ENCODE measurements at regions not wholly inside any gene's neighbourhood (a gene's known extent, or its start where the extent isn't known, plus 50 kb on each side); places are given as distances from the start of the nearest gene placed in this dataset.

DNA sequence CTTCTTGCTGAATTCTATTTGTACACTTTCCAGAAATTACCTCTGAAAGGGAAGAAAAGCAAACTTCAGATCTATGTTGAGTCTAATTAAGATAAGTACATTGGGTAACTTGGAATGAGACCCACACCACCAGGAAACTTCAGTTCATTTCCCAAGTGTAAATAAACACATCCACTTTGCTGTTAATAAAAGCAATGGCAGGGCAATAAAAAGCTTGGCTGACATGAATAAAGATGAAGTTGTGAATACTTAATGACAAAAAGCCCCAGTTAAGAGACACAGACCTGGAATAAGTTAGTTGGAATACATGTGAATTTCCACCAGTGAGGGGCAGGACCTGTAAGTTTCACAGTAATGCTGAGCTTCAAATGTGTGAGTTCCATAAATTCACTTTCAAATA is 83.3 kb downstream of the MEX3B start:
- dilution Hi-C loops (cut with MboI; ENCODE audit: extremely low pct_ligation_motif_present, low sequenced_read_pairs), result no loop called here
- POLR2A ChIA-PET, result no interaction called here
- CTCF ChIA-PET, result no interaction called here
- Histone ChIP-seq H3K4me3 (replicated peaks in 1 of 3; ENCODE audit: insufficient read depth in 1 of 3, low read depth in 1 of 3, low read length in 3 of 3) (no peak overlapping the region), H4K20me1 (replicated peaks; ENCODE audit: control insufficient read depth, extremely low read depth, insufficient read depth, low read length) (no peaks in the 10 kb centered on the region), H3K79me2 (ENCODE audit: control insufficient read depth, insufficient read depth, low read length) (no peaks in the 10 kb centered on the region), H3K4me2 (ENCODE audit: insufficient read depth, low read length) (no peak overlapping the region), H3K9me1 (replicated peaks; ENCODE audit: control insufficient read depth, extremely low read depth, insufficient read depth, low read length) (no peaks in the 10 kb centered on the region), H3K36me3 (ENCODE audit: control insufficient read depth in 2 of 2, extremely low read depth in 1 of 2, insufficient read depth in 2 of 2, low read length in 2 of 2) (no peaks in the 10 kb centered on the region), H3K27me3 (ENCODE audit: control insufficient read depth in 2 of 2, insufficient read depth in 2 of 2, low read length in 2 of 2) (no peaks in the 10 kb centered on the region), H3K4me1 (ENCODE audit: control insufficient read depth, extremely low read depth, insufficient read depth, low read length) (no peaks in the 10 kb centered on the region), H3K9ac (replicated peaks; ENCODE audit: extremely low read depth, insufficient read depth, low read length) (no peak overlapping the region), H3K9me3 (replicated peaks; ENCODE audit: control insufficient read depth, insufficient read depth, low read length) (no peaks in the 10 kb centered on the region), H2AFZ (ENCODE audit: low read depth, low read length) (no peak overlapping the region), H3K27ac (ENCODE audit: insufficient read depth, low read depth, low read length) (no peak overlapping the region)
- TF ChIP-seq MYC (IDR thresholded peaks at IDR 0.05; ENCODE audit: low read depth, low read length) (no peak), JUN (IDR thresholded peaks at IDR 0.05; ENCODE audit: borderline replicate concordance, insufficient read depth, insufficient read length, low read depth) (no peak), EZH2 (IDR thresholded peaks at IDR 0.05; ENCODE audit: borderline replicate concordance, low read depth, low read length, severe bottlenecking) (no peak), FOS (IDR thresholded peaks at IDR 0.05; ENCODE audit: borderline replicate concordance, insufficient read depth, low read length) (no peak), POLR2A (IDR thresholded peaks at IDR 0.05; ENCODE audit: low read depth, low read length) (no peak), GATA2 (IDR thresholded peaks at IDR 0.05; ENCODE audit: insufficient read depth, insufficient read length, low read depth, low read length) (no peak)
- TF ChIP-seq, protein P1, sequence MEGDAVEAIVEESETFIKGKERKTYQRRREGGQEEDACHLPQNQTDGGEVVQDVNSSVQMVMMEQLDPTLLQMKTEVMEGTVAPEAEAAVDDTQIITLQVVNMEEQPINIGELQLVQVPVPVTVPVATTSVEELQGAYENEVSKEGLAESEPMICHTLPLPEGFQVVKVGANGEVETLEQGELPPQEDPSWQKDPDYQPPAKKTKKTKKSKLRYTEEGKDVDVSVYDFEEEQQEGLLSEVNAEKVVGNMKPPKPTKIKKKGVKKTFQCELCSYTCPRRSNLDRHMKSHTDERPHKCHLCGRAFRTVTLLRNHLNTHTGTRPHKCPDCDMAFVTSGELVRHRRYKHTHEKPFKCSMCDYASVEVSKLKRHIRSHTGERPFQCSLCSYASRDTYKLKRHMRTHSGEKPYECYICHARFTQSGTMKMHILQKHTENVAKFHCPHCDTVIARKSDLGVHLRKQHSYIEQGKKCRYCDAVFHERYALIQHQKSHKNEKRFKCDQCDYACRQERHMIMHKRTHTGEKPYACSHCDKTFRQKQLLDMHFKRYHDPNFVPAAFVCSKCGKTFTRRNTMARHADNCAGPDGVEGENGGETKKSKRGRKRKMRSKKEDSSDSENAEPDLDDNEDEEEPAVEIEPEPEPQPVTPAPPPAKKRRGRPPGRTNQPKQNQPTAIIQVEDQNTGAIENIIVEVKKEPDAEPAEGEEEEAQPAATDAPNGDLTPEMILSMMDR (IDR thresholded peaks at IDR 0.05; ENCODE audit: extremely low read depth in 1 of 2, insufficient read depth in 1 of 2, low read depth in 1 of 2, low read length in 2 of 2), result no peak
- TF ChIP-seq, protein P2, sequence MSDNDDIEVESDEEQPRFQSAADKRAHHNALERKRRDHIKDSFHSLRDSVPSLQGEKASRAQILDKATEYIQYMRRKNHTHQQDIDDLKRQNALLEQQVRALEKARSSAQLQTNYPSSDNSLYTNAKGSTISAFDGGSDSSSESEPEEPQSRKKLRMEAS (IDR thresholded peaks at IDR 0.05; ENCODE audit: insufficient read depth, insufficient read length), result no peak
- DNase-seq (ENCODE audit: low read depth, low spot score) (no peak), FAIRE-seq (no peak)
- intact Hi-C loops (cut with micrococcal nuclease), result no loop called here
- BruUV-seq (replicated peaks), result no TSS peak
